K562 (cell line): ENCODE measurements at regions not wholly inside any gene's neighbourhood (a gene's known extent, or its start where the extent isn't known, plus 50 kb on each side); places are given as distances from the start of the nearest gene placed in this dataset.

Source experiments
- CEBPZ ChIP-seq: fragments of 150-350 bp; IDR thresholded peaks from 2 replicates; pipeline ENCODE4 v1.6.1; 2014; ENCODE audit warnings: low read depth, mild to moderate bottlenecking, low read length, borderline replicate concordance
- MGA ChIP-seq: fragments of 450-650 bp; IDR thresholded peaks from 2 replicates; pipeline ENCODE4 v1.6.1; 2016; ENCODE audit warnings: mild to moderate bottlenecking, moderate library complexity
- SLC30A9 ChIP-seq: fragments of 250-450 bp; sonication (Bioruptor Pico); IDR thresholded peaks from 2 replicates; pipeline ENCODE4 v1.8.0; 2022; ENCODE audit warnings: mild to moderate bottlenecking, moderate library complexity
- ZNF551 ChIP-seq: fragments of 250-450 bp; sonication (Bioruptor Pico); IDR thresholded peaks from 2 replicates; pipeline ENCODE4 v1.5.0; 2021; ENCODE audit warnings: mild to moderate bottlenecking, moderate library complexity
- TF ChIP-seq, protein P1 (sequence below): sonication (generic); formaldehyde crosslinking; IDR thresholded peaks from 2 replicates; pipeline ENCODE4 v1.8.0; 2022; ENCODE audit warnings: mild to moderate bottlenecking, missing genetic modification reagents
- TF ChIP-seq, protein P2 (sequence below): IDR thresholded peaks from 3 replicates; pipeline ENCODE4 v1.6.1; 2011; ENCODE audit warnings: borderline replicate concordance, mild to moderate bottlenecking; ENCODE audit not compliant: insufficient read length, insufficient read depth

- TF ChIP-seq MGA (0 out of 2 replicates have a peak, but pooled peaks have one; percentile 28), ZNF551 (CRISPR knock-in tag) (no peak), CEBPZ (no peak), SLC30A9 (CRISPR knock-in tag) (no peak)
- TF ChIP-seq, protein P1, sequence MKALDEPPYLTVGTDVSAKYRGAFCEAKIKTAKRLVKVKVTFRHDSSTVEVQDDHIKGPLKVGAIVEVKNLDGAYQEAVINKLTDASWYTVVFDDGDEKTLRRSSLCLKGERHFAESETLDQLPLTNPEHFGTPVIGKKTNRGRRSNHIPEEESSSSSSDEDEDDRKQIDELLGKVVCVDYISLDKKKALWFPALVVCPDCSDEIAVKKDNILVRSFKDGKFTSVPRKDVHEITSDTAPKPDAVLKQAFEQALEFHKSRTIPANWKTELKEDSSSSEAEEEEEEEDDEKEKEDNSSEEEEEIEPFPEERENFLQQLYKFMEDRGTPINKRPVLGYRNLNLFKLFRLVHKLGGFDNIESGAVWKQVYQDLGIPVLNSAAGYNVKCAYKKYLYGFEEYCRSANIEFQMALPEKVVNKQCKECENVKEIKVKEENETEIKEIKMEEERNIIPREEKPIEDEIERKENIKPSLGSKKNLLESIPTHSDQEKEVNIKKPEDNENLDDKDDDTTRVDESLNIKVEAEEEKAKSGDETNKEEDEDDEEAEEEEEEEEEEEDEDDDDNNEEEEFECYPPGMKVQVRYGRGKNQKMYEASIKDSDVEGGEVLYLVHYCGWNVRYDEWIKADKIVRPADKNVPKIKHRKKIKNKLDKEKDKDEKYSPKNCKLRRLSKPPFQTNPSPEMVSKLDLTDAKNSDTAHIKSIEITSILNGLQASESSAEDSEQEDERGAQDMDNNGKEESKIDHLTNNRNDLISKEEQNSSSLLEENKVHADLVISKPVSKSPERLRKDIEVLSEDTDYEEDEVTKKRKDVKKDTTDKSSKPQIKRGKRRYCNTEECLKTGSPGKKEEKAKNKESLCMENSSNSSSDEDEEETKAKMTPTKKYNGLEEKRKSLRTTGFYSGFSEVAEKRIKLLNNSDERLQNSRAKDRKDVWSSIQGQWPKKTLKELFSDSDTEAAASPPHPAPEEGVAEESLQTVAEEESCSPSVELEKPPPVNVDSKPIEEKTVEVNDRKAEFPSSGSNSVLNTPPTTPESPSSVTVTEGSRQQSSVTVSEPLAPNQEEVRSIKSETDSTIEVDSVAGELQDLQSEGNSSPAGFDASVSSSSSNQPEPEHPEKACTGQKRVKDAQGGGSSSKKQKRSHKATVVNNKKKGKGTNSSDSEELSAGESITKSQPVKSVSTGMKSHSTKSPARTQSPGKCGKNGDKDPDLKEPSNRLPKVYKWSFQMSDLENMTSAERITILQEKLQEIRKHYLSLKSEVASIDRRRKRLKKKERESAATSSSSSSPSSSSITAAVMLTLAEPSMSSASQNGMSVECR (CRISPR knock-in tag): no peak
- TF ChIP-seq, protein P2, sequence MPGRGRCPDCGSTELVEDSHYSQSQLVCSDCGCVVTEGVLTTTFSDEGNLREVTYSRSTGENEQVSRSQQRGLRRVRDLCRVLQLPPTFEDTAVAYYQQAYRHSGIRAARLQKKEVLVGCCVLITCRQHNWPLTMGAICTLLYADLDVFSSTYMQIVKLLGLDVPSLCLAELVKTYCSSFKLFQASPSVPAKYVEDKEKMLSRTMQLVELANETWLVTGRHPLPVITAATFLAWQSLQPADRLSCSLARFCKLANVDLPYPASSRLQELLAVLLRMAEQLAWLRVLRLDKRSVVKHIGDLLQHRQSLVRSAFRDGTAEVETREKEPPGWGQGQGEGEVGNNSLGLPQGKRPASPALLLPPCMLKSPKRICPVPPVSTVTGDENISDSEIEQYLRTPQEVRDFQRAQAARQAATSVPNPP: no peak
Observed at GRCh38 chr7:131072505-131073091, 255.1 kb upstream of the MKLN1 start (continued).
